ENCODE measurements at regions not wholly inside any gene's neighbourhood (a gene's known extent, or its start where the extent isn't known, plus 50 kb on each side); places are given as distances from the start of the nearest gene placed in this dataset.

- TF ChIP-seq MTA1 (CRISPR knock-in tag; IDR thresholded peaks at IDR 0.05; ENCODE audit: borderline replicate concordance) (no peak), KLF15 (CRISPR knock-in tag; IDR thresholded peaks at IDR 0.05; ENCODE audit: borderline replicate concordance) (no peak), ZNF20 (CRISPR knock-in tag; IDR thresholded peaks at IDR 0.05) (no peak), ZNF790 (CRISPR knock-in tag; IDR thresholded peaks at IDR 0.05; ENCODE audit: borderline replicate concordance) (no peak), NFE2 (CRISPR knock-in tag; IDR thresholded peaks at IDR 0.05) (no peak), SMC3 (IDR thresholded peaks at IDR 0.05; ENCODE audit: low read length) (no peak), NR2F1 (CRISPR knock-in tag; IDR thresholded peaks at IDR 0.05) (no peak), SP2 (CRISPR knock-in tag; IDR thresholded peaks at IDR 0.05) (no peak), ZNF569 (CRISPR knock-in tag; IDR thresholded peaks at IDR 0.05; ENCODE audit: borderline replicate concordance) (no peak)
- TF ChIP-seq, protein P1, sequence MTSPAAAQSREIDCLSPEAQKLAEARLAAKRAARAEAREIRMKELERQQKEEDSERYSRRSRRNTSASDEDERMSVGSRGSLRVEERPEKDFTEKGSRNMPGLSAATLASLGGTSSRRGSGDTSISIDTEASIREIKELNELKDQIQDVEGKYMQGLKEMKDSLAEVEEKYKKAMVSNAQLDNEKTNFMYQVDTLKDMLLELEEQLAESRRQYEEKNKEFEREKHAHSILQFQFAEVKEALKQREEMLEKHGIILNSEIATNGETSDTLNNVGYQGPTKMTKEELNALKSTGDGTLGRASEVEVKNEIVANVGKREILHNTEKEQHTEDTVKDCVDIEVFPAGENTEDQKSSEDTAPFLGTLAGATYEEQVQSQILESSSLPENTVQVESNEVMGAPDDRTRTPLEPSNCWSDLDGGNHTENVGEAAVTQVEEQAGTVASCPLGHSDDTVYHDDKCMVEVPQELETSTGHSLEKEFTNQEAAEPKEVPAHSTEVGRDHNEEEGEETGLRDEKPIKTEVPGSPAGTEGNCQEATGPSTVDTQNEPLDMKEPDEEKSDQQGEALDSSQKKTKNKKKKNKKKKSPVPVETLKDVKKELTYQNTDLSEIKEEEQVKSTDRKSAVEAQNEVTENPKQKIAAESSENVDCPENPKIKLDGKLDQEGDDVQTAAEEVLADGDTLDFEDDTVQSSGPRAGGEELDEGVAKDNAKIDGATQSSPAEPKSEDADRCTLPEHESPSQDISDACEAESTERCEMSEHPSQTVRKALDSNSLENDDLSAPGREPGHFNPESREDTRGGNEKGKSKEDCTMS (CRISPR knock-in tag; conservative IDR thresholded peaks at IDR 0.05), result no peak
- TF ChIP-seq, protein P2, sequence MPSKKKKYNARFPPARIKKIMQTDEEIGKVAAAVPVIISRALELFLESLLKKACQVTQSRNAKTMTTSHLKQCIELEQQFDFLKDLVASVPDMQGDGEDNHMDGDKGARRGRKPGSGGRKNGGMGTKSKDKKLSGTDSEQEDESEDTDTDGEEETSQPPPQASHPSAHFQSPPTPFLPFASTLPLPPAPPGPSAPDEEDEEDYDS (CRISPR knock-in tag; IDR thresholded peaks at IDR 0.05), result no peak
- TF ChIP-seq, protein P3, sequence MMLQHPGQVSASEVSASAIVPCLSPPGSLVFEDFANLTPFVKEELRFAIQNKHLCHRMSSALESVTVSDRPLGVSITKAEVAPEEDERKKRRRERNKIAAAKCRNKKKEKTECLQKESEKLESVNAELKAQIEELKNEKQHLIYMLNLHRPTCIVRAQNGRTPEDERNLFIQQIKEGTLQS (CRISPR knock-in tag; IDR thresholded peaks at IDR 0.05), result no peak
- H3K4me3 ChIP-seq (replicated peaks in 1 of 3; ENCODE audit: insufficient read depth in 1 of 3, low read depth in 2 of 3, low read length in 3 of 3), result no peak overlapping the region
- no peak overlapping the region for H2AFZ ChIP-seq (ENCODE audit: low read length)
- peaks cover 10% of the 10 kb centered on the region; the same call in 1 of the 2 replicates for H3K4me1 ChIP-seq (ENCODE audit: insufficient read depth, low read length)
- no TSS peak for BruUV-seq (replicated peaks)
- intact Hi-C loops (cut with micrococcal nuclease; ENCODE audit: unreplicated experiment) (loop anchor here (2.0 to 5.0 kb wide), 3 partner anchors 121 to 281 kb away; no protein-coding TSS in a partner anchor), in situ Hi-C loops (cut with HindIII; ENCODE audit: extremely low pct_ligation_motif_present, low pct_unique_long_range_greater_than_20kb) (loop anchor here (10.0 kb wide), 1 partner anchor 283 kb away; no protein-coding TSS in a partner anchor)
- 0 out of 5 replicates have a peak, but pooled peaks cover 1 to 13% of the 10 kb centered on the region in 2 experiments for H3K27me3 ChIP-seq (ENCODE audit: control insufficient read depth in 1 of 2, insufficient read depth in 2 of 2, low read length in 2 of 2)
- ChIA-PET CTCF (ENCODE audit: low intra/inter-chr PET ratio, low total read pairs) (interaction anchor here (1.9 to 2.0 kb wide), 2 partner anchors 44 to 222 kb away, joined by 11 to 15 read pairs; no protein-coding TSS in a partner anchor), POLR2A (interaction anchor here (1.6 kb wide), 1 partner anchor 70 kb away, joined by 3 read pairs; no protein-coding TSS in a partner anchor)
- no peak overlapping the region for H3K27ac ChIP-seq (ENCODE audit: extremely low read length, insufficient read depth, low read length)
- no peak overlapping the region for H3K9ac ChIP-seq (ENCODE audit: insufficient read depth, low read depth, low read length)
- FAIRE-seq, result no peak
- ATAC-seq, result no peak
- no peaks in the 10 kb centered on the region for H3K9me3 ChIP-seq (ENCODE audit: low read length)
- no peak for DNase-seq (ENCODE audit: low spot score)
- 68% methylated on average over 6 of the region's 6 CpGs for WGBS (ENCODE audit: low lambda C conversion rate)
- no peaks in the 10 kb centered on the region for H3K36me3 ChIP-seq (replicated peaks in 1 of 2; ENCODE audit: control insufficient read depth in 1 of 2, insufficient read depth in 2 of 2, low read length in 2 of 2)
- no peak overlapping the region for H3K4me2 ChIP-seq (ENCODE audit: low read depth, low read length)
- no peaks in the 10 kb centered on the region for H4K20me1 ChIP-seq (ENCODE audit: insufficient read depth, low read length)
- H3K79me2 ChIP-seq (ENCODE audit: insufficient read depth, low read length), result no peaks in the 10 kb centered on the region
Measured at GRCh38 chr11:116498161-116498560, 274.6 kb downstream of the BUD13 start.

Data from HepG2 (cell line).